Bronchial epithelial cell (primary cell): ENCODE measurements at regions not wholly inside any gene's neighbourhood (a gene's known extent, or its start where the extent isn't known, plus 50 kb on each side); places are given as distances from the start of the nearest gene placed in this dataset.

Experiments used
- DNase-seq: peaks from one replicate; pipeline ENCODE4 v3.0.0-alpha.2; 2010; ENCODE audit warnings: low read depth
- FAIRE-seq: peaks from 2 replicates; lab custom pipeline; 2011; peaks lifted over from hg19 to GRCh38; lab: Jason Lieb, UNC
- H3K27me3 ChIP-seq: 2 replicates; pipeline ENCODE4 v1.5.1; 2011; ENCODE audit warnings: low read length; ENCODE audit not compliant: control insufficient read depth, insufficient read depth
- H3K36me3 ChIP-seq: 2 replicates; pipeline ENCODE4 v1.5.1; 2011; ENCODE audit warnings: low read length; ENCODE audit not compliant: control insufficient read depth, insufficient read depth
- H3K4me3 ChIP-seq: 2 replicates; pipeline ENCODE4 v1.5.1; 2011; ENCODE audit warnings: mild to moderate bottlenecking, low read depth, low read length, control low read depth
- TF ChIP-seq, protein P1 (sequence below): IDR thresholded peaks from 2 replicates; pipeline ENCODE4 v1.5.1; 2011; ENCODE audit warnings: mild to moderate bottlenecking, moderate library complexity, low read length, control low read depth, inconsistent platforms; ENCODE audit not compliant: insufficient read depth, severe bottlenecking

DNA sequence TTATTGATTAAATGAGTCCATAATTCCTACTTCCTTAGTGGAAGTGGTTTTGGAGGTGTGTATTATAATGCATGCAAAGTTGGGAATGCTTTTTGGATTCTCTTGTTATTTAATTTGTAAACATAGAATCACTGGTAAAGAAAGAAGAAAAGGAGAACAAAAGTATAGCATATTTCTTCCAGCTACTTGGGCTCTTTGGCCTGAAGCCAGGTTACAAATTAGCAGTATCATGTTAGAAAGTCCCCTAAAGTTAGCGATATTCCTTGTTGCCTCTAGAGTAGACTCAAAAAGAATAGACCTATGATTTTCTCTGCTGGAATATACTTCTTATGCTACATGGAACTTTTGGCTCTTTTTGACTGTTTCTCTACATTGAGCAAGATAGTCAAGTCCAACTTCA is 60.6 kb upstream of the CD28 start:
- H3K36me3 ChIP-seq = no peaks in the 10 kb centered on the region
- TF ChIP-seq, protein P1, sequence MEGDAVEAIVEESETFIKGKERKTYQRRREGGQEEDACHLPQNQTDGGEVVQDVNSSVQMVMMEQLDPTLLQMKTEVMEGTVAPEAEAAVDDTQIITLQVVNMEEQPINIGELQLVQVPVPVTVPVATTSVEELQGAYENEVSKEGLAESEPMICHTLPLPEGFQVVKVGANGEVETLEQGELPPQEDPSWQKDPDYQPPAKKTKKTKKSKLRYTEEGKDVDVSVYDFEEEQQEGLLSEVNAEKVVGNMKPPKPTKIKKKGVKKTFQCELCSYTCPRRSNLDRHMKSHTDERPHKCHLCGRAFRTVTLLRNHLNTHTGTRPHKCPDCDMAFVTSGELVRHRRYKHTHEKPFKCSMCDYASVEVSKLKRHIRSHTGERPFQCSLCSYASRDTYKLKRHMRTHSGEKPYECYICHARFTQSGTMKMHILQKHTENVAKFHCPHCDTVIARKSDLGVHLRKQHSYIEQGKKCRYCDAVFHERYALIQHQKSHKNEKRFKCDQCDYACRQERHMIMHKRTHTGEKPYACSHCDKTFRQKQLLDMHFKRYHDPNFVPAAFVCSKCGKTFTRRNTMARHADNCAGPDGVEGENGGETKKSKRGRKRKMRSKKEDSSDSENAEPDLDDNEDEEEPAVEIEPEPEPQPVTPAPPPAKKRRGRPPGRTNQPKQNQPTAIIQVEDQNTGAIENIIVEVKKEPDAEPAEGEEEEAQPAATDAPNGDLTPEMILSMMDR = no peak
- no peaks in the 10 kb centered on the region for H3K27me3 ChIP-seq
- H3K4me3 ChIP-seq = no peak overlapping the region
- no peak for DNase-seq
- no peak for FAIRE-seq

DNA sequence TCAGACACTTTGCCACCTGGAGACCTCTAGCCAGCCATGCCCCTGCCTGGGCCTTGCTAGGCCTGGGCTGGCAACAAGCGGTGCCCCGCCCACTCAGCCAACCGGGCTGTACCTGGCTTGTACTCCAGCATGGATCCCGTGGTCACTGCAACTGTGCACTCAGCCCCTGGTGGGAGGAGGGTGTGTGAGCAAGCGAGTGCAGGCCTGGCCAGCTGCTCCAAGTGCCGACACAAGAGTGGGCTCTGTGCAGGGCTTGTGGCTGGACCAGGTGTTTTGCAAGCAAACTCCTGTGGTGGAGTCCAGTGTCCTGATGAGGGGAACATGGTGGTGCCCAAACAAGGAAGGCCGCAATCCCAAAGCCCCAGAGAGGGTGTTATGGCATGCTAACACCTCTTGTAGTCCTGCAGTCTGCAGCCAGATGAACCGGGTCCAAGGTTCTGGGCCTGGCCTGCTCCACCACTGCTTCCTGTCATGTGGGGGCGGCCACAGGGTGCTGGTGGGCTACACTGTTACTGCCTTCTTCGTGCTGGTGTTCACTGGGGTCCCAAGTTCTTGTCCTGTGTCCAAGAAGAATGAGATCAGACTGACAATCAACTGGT is 60.1 kb upstream of the CD28 start:
- H3K27me3 ChIP-seq = no peaks in the 10 kb centered on the region
- DNase-seq = no peak
- FAIRE-seq = no peak
- TF ChIP-seq, protein P1 = no peak
- no peaks in the 10 kb centered on the region for H3K36me3 ChIP-seq
- no peak overlapping the region for H3K4me3 ChIP-seq

DNA sequence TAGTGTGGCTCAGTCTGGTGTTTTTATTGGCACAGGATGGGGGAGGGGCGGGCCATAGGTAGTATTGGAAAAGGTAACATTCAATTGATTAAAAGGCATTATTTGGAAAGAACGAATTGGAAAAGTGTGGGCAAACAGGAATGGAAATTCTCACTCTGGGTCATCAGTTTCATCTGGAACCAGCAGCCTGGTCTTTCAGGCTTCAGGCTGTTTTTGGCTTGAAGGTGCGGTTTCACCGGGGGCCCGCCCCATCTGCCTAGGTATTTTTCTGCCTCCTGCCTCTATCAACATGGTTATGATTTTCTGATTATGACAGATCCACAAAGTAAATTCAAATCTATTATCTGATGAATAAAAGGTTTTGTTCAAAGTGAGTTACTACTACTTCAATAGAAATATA is 59.5 kb upstream of the CD28 start:
- Histone ChIP-seq H3K4me3 (no peak overlapping the region), H3K36me3 (no peaks in the 10 kb centered on the region), H3K27me3 (no peaks in the 10 kb centered on the region)
- no peak for DNase-seq
- FAIRE-seq = no peak
- TF ChIP-seq, protein P1 = no peak

DNA sequence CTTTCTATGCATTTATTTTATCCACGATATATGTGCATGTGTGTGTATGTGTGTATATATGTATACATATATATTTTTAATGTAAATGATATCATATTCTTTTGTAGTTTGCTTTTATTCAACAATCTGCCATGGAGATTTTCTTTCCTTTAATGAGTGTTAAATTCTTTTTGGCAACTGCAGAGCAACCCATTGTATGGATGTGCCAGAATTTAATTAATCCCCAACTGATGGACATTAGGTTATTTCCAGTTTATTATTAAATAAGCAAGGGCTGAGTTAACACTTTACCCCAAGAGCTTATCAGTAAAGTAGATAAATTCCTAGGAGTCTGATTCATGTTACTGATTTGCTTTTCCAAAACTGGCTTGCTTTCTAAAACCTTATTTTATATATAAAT is 58.9 kb upstream of the CD28 start:
- Histone ChIP-seq H3K4me3 (no peak overlapping the region), H3K27me3 (no peaks in the 10 kb centered on the region), H3K36me3 (no peaks in the 10 kb centered on the region)
- DNase-seq (no peak), FAIRE-seq (no peak)
- TF ChIP-seq, protein P1 = no peak

DNA sequence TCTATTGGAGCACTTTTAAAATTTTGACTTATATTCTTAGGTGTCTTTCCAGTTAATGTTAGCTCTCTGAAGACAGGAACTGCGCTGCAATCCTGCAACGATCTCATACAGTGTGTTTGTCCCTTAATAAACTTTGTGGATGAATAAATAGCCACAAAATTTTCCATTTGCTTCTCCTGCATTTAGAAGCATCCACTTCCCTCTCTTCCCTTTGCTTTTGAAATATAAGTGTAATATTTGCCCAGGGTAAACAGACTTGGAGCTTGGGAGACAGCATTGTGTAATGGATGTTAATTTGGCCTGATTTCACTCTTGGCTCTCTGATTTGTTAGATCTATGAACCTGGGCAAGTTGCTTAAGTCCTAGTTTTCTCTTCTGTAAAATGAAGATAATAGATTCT is 58.2 kb upstream of the CD28 start:
- Histone ChIP-seq H3K36me3 (no peaks in the 10 kb centered on the region), H3K27me3 (no peaks in the 10 kb centered on the region), H3K4me3 (no peak overlapping the region)
- FAIRE-seq (no peak), DNase-seq (peak; percentile 47)
- TF ChIP-seq, protein P1 = no peak
